ENCODE measurements at regions not wholly inside any gene's neighbourhood (a gene's known extent, or its start where the extent isn't known, plus 50 kb on each side); places are given as distances from the start of the nearest gene placed in this dataset.

GRCh38 chr4:63898961-63899360 is 510.3 kb downstream of the TECRL start:
- no peak for FAIRE-seq

More at GRCh38 chr4:63898961-63899360, 510.3 kb downstream of the TECRL start:
- intact Hi-C loops (cut with micrococcal nuclease; ENCODE audit: unreplicated experiment), result no loop called here
- ATAC-seq (no peak), DNase-seq (ENCODE audit: low spot score) (no peak)
- BruUV-seq (replicated peaks), result no TSS peak
- no peaks in the 10 kb centered on the region for H3K9me3 ChIP-seq (ENCODE audit: low read length)
- H4K20me1 ChIP-seq (ENCODE audit: insufficient read depth, low read length), result no peaks in the 10 kb centered on the region
- H3K4me3 ChIP-seq (replicated peaks in 1 of 3; ENCODE audit: insufficient read depth in 1 of 3, low read depth in 2 of 3, low read length in 3 of 3), result no peak overlapping the region
- no peak overlapping the region for H2AFZ ChIP-seq (ENCODE audit: low read length)
- H3K27me3 ChIP-seq (ENCODE audit: control insufficient read depth in 1 of 2, insufficient read depth in 2 of 2, low read length in 2 of 2), result no peaks in the 10 kb centered on the region
- H3K9ac ChIP-seq (ENCODE audit: insufficient read depth, low read depth, low read length), result no peak overlapping the region
- no peaks in the 10 kb centered on the region for H3K79me2 ChIP-seq (ENCODE audit: insufficient read depth, low read length)
- no peak overlapping the region for H3K27ac ChIP-seq (ENCODE audit: extremely low read length, insufficient read depth, low read length)
- TF ChIP-seq GABPA (IDR thresholded peaks at IDR 0.05; ENCODE audit: low read depth, low read length) (no peak), GABPA (CRISPR knock-in tag; IDR thresholded peaks at IDR 0.05; ENCODE audit: low read depth) (no peak), ZSCAN29 (CRISPR knock-in tag; conservative IDR thresholded peaks at IDR 0.05) (no peak), EZH2 (conservative IDR thresholded peaks at IDR 0.05; ENCODE audit: low read depth, low read length) (no peak), ARID5B (CRISPR knock-in tag; IDR thresholded peaks at IDR 0.05) (no peak), ZBTB3 (CRISPR knock-in tag; IDR thresholded peaks at IDR 0.05; ENCODE audit: borderline replicate concordance, low read depth) (no peak), DNMT3B (CRISPR knock-in tag; conservative IDR thresholded peaks at IDR 0.05) (no peak), ZNF296 (CRISPR knock-in tag; conservative IDR thresholded peaks at IDR 0.05) (no peak), ZUFSP (CRISPR knock-in tag; IDR thresholded peaks at IDR 0.05; ENCODE audit: borderline replicate concordance) (no peak)
- ChIA-PET POLR2A (no interaction called here), CTCF (ENCODE audit: low intra/inter-chr PET ratio, low total read pairs) (no interaction called here)
- in situ Hi-C loops (cut with HindIII; ENCODE audit: extremely low pct_ligation_motif_present, low pct_unique_long_range_greater_than_20kb), result no loop called here
- H3K36me3 ChIP-seq (replicated peaks in 1 of 2; ENCODE audit: control insufficient read depth in 1 of 2, insufficient read depth in 2 of 2, low read length in 2 of 2), result no peaks in the 10 kb centered on the region
- no peaks in the 10 kb centered on the region for H3K4me1 ChIP-seq (ENCODE audit: insufficient read depth, low read length)
- no peak overlapping the region for H3K4me2 ChIP-seq (ENCODE audit: low read depth, low read length)

All from HepG2 (cell line).